ENCODE measurements at regions not wholly inside any gene's neighbourhood (a gene's known extent, or its start where the extent isn't known, plus 50 kb on each side); places are given as distances from the start of the nearest gene placed in this dataset.

DNA sequence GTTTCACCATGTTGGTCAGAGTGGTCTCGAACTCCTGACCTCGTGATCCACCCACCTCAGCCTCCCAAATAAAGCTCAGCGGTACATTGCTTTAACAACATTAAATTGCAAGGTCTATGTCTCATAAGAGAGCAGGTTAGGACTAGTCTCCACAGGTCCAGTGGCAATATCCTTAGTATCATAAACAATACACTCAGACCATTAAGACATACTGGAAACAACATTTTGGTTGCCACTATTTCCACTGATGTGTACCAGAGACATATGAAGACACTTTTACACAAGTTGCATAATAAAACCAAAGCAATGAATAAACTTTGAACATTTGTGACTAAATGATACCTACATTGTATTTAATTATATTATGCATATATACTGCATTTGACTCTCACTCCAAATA is 1130.0 kb downstream of the TSN start:
- no peaks in the 10 kb centered on the region for H3K36me3 ChIP-seq (ENCODE audit: control insufficient read depth, insufficient read depth, low read length)
- intact Hi-C loops (cut with micrococcal nuclease): no loop called here
- no peaks in the 10 kb centered on the region for H3K9me3 ChIP-seq (ENCODE audit: control insufficient read depth, insufficient read depth, low read length)
- 71% methylated on average over 3 of the region's 3 CpGs for WGBS (ENCODE audit: insufficient coverage)
- H3K4me1 ChIP-seq (ENCODE audit: control insufficient read depth, insufficient read depth, low read length): no peaks in the 10 kb centered on the region
- H3K27ac ChIP-seq (ENCODE audit: low read length): no peak overlapping the region
- DNase-seq: no peak
- H3K9me3 Mint-ChIP-seq: peaks cover 3 to 5% of the 10 kb centered on the region in 2 donors
- TF ChIP-seq, protein P1, sequence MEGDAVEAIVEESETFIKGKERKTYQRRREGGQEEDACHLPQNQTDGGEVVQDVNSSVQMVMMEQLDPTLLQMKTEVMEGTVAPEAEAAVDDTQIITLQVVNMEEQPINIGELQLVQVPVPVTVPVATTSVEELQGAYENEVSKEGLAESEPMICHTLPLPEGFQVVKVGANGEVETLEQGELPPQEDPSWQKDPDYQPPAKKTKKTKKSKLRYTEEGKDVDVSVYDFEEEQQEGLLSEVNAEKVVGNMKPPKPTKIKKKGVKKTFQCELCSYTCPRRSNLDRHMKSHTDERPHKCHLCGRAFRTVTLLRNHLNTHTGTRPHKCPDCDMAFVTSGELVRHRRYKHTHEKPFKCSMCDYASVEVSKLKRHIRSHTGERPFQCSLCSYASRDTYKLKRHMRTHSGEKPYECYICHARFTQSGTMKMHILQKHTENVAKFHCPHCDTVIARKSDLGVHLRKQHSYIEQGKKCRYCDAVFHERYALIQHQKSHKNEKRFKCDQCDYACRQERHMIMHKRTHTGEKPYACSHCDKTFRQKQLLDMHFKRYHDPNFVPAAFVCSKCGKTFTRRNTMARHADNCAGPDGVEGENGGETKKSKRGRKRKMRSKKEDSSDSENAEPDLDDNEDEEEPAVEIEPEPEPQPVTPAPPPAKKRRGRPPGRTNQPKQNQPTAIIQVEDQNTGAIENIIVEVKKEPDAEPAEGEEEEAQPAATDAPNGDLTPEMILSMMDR (IDR thresholded peaks at IDR 0.05): no peak
- H3K27me3 Mint-ChIP-seq (ENCODE audit: low read depth in 2 of 2): no peaks in the 10 kb centered on the region
- H3K4me1 Mint-ChIP-seq: peaks cover 0 to 5% of the 10 kb centered on the region in 2 donors
- H3K4me3 ChIP-seq (ENCODE audit: low read length): no peak overlapping the region
- H3K27me3 ChIP-seq (ENCODE audit: control insufficient read depth, insufficient read depth, low read length): no peaks in the 10 kb centered on the region
- no peak overlapping the region for H3K4me3 Mint-ChIP-seq
- no peaks in the 10 kb centered on the region for H3K36me3 Mint-ChIP-seq
- no peak for ATAC-seq
- H3K27ac Mint-ChIP-seq: no peak overlapping the region

DNA sequence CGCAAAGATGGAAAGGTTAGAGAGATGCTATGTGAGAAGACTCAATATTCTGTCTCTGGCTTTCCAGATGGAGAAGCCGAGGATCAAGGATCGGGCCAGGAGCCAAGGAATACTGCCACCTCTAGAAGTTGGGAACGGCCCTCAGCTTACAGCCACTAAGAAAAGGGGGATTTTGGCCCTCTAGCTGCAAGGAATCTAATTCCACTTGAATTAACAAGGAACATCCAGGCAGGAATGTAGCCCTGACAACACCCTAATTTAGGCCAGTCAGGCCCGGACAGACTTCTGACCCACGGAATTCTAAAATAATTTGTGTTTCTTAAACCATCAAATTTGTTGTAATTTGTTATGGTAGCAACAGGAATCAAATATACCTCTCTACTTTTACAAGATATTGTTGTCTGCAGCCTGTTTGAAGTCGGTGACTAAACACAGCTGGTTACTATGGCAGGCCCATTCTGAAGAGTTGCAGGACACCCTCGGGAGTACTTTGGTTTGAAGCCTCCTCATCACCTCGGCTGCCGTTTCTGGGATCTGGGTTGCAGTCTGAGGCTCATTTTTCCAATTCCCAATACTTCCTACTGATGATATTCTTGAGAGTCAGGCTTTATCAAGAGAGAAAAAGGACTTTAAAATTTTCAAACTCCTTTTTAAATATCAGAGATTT is 1131.2 kb downstream of the TSN start:
- Histone ChIP-seq H3K9me3 (ENCODE audit: control insufficient read depth, insufficient read depth, low read length) (no peaks in the 10 kb centered on the region), H3K4me3 (ENCODE audit: low read length) (no peak overlapping the region), H3K27me3 (ENCODE audit: control insufficient read depth, insufficient read depth, low read length) (no peaks in the 10 kb centered on the region), H3K4me1 (ENCODE audit: control insufficient read depth, insufficient read depth, low read length) (no peaks in the 10 kb centered on the region), H3K36me3 (ENCODE audit: control insufficient read depth, insufficient read depth, low read length) (no peaks in the 10 kb centered on the region), H3K27ac (ENCODE audit: low read length) (no peak overlapping the region)
- no peak overlapping the region for H3K27ac Mint-ChIP-seq
- TF ChIP-seq, protein P1 (IDR thresholded peaks at IDR 0.05): no peak
- no peak for DNase-seq
- H3K4me1 Mint-ChIP-seq: peaks cover 0 to 5% of the 10 kb centered on the region in 2 donors
- intact Hi-C loops (cut with micrococcal nuclease): no loop called here
- H3K36me3 Mint-ChIP-seq: no peaks in the 10 kb centered on the region
- no peak for ATAC-seq
- H3K27me3 Mint-ChIP-seq (ENCODE audit: low read depth in 2 of 2): no peaks in the 10 kb centered on the region
- peaks cover 0 to 4% of the 10 kb centered on the region in 2 donors for H3K9me3 Mint-ChIP-seq
- H3K4me3 Mint-ChIP-seq: no peak overlapping the region
- WGBS (ENCODE audit: insufficient coverage): 86% methylated on average over 8 of the region's 10 CpGs

DNA sequence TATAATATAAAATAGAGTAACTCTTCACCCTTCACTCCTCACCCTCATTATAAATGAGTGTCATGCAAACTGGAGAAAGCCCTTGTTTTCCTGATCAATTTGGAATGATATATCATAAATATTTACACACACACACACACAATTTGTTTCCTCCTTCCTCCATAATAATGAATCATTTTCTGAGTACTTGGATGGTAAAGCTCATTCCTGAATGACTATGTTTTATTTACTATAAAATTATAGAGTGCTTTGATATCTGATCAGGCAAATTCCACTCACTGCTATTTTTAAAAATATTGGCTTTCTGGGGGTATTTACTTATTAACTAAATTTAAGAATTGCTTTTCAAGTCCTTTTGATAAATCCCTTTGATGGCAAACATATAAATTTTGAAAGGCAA is 1125.5 kb upstream of the CNTNAP5 start:
- ATAC-seq (no peak), DNase-seq (no peak)
- Mint-ChIP-seq H3K27ac (no peak overlapping the region), H3K27me3 (ENCODE audit: low read depth in 2 of 2) (no peaks in the 10 kb centered on the region), H3K36me3 (no peaks in the 10 kb centered on the region), H3K4me3 (no peak overlapping the region), H3K4me1 (no peaks in the 10 kb centered on the region), H3K9me3 (peaks cover 20 to 25% of the 10 kb centered on the region in 2 donors)
- no peak overlapping the region for H3K4me3 ChIP-seq (ENCODE audit: low read length)
- no peaks in the 10 kb centered on the region for H3K27me3 ChIP-seq (ENCODE audit: control insufficient read depth, insufficient read depth, low read length)
- H3K36me3 ChIP-seq (ENCODE audit: control insufficient read depth, insufficient read depth, low read length): no peaks in the 10 kb centered on the region
- TF ChIP-seq, protein P1 (IDR thresholded peaks at IDR 0.05): no peak
- intact Hi-C loops (cut with micrococcal nuclease): no loop called here
- no peak overlapping the region for H3K27ac ChIP-seq (ENCODE audit: low read length)
- H3K4me1 ChIP-seq (ENCODE audit: control insufficient read depth, insufficient read depth, low read length): no peaks in the 10 kb centered on the region
- H3K9me3 ChIP-seq (ENCODE audit: control insufficient read depth, insufficient read depth, low read length): peaks cover under 1% of the 10 kb centered on the region

DNA sequence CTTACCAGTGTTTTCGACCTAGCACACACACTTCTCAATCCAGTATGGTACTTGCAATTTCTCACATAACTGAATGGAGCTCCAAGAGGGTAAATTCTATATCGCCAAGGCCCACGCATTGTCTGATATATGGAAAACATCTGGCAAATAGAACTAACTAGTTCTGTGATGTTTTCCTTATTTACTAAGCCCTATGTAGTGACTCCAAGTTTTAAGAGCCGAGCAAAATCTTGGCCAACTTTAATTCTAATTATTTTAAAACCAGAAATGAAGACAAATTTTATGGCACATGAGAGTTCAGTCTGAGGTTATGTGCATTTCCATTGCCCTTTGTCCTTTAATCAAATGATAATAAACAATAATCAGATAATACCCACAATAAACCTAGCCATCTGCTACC is 1119.7 kb upstream of the CNTNAP5 start:
- no peak overlapping the region for H3K27ac ChIP-seq (ENCODE audit: low read length)
- intact Hi-C loops (cut with micrococcal nuclease): no loop called here
- no peak overlapping the region for H3K4me3 Mint-ChIP-seq
- no peaks in the 10 kb centered on the region for H3K4me1 ChIP-seq (ENCODE audit: control insufficient read depth, insufficient read depth, low read length)
- H3K27me3 ChIP-seq (ENCODE audit: control insufficient read depth, insufficient read depth, low read length): no peaks in the 10 kb centered on the region
- DNase-seq (no peak), ATAC-seq (no peak)
- no peak overlapping the region for H3K27ac Mint-ChIP-seq
- H3K4me1 Mint-ChIP-seq: no peaks in the 10 kb centered on the region
- no peaks in the 10 kb centered on the region for H3K36me3 ChIP-seq (ENCODE audit: control insufficient read depth, insufficient read depth, low read length)
- no peaks in the 10 kb centered on the region for H3K36me3 Mint-ChIP-seq
- no peaks in the 10 kb centered on the region for H3K27me3 Mint-ChIP-seq (ENCODE audit: low read depth in 2 of 2)
- H3K9me3 Mint-ChIP-seq: peaks cover 10 to 12% of the 10 kb centered on the region in 2 donors
- WGBS (ENCODE audit: insufficient coverage): 76% methylated on average over 4 of the region's 4 CpGs
- no peak overlapping the region for H3K4me3 ChIP-seq (ENCODE audit: low read length)
- H3K9me3 ChIP-seq (ENCODE audit: control insufficient read depth, insufficient read depth, low read length): peaks cover 2% of the 10 kb centered on the region
- TF ChIP-seq, protein P1 (IDR thresholded peaks at IDR 0.05): no peak

All from natural killer cell (primary cell).